ENCODE measurements at regions not wholly inside any gene's neighbourhood (a gene's known extent, or its start where the extent isn't known, plus 50 kb on each side); places are given as distances from the start of the nearest gene placed in this dataset.

- TF ChIP-seq CTCF (IDR thresholded peaks at IDR 0.05; ENCODE audit: low read depth, low read length, poor library complexity, severe bottlenecking) (no peak), EZH2phosphoT487 (IDR thresholded peaks at IDR 0.05; ENCODE audit: borderline replicate concordance, low read length) (no peak)
Measured at GRCh38 chr9:82474235-82474634, 485.7 kb downstream of the SPATA31D1 start.

Measured in DOHH2 (cell line).